GDM1 (cell line): ENCODE measurements at regions not wholly inside any gene's neighbourhood (a gene's known extent, or its start where the extent isn't known, plus 50 kb on each side); places are given as distances from the start of the nearest gene placed in this dataset.
"Not testable (repeated sequence)": the region's sequence is repeated elsewhere in the genome, so short reads cannot be mapped to it uniquely, and the experiment has no call there.

Source experiments
- DNase-seq: peaks from one replicate; lab custom pipeline; 2025; lab: John Stamatoyannopoulos, UW

GRCh38 chr14:66216763-66217162 lies 269.4 kb upstream of the CCDC196 start:
- no peak for DNase-seq

DNA sequence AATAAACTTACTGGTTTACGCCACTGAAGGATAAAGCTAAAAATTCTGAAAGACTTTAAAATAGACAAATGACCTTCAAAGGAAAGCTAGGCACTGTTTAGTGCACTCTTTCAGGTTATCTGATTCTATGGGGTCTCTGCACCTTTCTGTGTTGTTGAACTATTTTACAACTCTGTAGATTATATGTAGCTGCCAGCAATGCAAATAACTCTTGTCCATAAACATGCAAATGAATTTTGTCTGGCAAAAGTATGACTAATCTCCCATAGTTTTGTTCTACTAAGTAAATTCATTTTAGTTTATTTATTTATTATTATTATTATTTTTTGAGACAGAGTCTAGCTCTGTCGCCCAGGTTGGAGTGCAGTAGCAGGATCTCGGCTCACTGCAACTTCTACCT lies 266.3 kb upstream of the CCDC196 start:
- no peak for DNase-seq

DNA sequence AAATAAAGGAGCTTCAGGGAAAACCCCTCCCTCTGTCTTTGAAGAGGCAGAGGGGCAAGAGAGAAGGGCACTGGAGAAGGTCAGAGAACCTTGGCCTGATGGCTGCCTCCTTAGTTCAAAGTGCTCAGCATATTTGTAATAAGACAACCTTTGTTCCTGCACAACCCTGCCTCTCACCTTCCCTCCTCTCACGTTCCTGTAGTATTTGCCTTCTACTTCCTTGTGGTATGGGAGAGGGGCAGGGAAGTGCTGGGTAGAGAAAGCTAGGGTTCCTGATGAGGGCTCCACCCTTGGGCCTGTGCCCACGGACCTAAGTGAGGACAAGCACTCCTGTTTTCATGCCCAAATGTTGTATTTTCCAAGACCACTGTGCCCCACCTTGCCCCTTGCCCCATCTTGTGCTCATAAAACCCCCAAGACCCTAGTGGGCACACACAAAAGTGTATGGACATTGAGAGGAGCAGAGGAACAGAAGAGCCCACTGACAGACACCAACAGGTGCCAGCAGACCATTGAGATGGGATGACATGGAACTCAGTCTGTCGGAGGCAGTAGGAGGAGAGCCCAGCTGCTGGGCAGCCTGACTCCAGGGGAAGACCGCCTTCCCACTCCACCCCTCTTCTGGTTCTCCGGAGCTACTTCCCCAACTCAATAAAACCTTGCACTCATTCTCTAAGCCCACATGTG lies 261.5 kb upstream of the CCDC196 start:
- DNase-seq = no peak

GRCh38 chr14:66225337-66225736 lies 260.8 kb upstream of the CCDC196 start:
- DNase-seq = no peak

DNA sequence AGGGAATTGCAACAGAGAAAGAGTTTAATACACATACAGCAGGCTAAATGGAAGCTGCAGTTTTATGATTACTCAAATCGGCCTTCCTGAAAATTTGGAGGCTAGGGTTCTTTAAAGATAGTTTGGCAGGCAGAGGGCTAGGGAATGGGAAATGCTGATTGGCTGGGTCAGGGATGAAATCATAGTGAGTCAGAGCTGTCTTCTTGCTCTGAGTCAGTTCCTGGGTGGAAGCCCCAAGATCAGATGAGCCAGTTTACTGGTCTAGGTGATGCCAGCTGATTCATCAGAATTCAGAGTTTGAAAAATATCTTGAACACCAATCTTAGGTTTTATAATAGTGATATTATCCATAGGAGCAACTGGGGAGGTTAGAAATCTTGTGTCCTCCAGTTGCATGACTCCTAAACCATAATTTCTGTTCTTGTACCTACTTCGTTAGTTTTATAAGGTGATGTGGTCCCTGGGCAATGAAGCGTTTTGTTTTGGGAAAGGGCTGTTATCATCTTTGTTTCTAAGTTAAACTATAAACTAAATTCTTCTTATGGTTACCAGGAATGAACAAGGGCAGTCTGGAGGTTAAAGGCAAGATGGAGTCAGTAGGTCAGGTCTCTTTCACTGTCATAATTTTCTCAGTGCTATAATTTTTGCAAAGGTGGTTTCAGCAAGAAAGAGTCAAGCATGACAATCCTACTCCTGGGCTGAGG lies 257.8 kb upstream of the CCDC196 start:
- no peak for DNase-seq

DNA sequence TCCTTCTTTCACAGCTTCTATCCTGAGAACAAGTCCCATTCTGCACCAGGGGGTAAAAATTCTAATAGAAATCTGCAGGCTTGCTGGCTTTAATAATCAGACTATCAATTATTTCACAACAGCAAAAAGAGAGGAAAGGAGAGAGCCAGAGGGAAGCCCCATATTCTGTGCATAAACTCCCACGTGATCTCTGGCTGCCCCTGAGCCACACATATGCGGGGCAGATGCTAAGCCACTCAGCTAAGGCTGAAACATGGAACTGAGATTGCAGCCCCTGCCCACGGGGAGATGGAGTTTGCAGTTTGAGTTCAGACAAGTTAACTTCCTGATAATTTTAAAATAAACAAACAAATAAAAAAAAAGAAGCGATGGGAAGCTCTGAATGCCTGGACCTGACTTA lies 254.4 kb upstream of the CCDC196 start:
- no peak for DNase-seq

DNA sequence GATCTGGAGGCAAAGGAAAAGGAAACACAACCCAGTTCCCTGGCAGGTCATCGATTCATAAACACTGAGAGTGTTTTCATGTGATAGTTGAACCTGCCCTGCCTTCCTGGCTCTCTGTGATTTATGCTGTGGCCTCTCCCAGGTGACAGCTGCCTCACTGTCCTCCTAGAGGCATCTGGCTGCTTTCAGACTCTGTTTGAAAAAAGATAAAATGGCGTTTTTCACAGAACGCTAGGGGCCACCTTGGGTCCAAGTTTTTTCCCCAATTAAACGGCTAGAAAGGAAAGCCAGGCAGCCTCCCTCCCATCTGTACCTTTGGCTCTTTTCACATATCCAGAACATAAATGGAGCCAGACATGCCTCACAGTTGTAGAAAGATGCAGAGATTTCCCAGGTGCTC lies 252.6 kb upstream of the CCDC196 start:
- DNase-seq = no peak

GRCh38 chr14:66234411-66234810 lies 251.8 kb upstream of the CCDC196 start:
- no peak for DNase-seq

GRCh38 chr14:66237741-66238140 lies 248.4 kb upstream of the CCDC196 start:
- DNase-seq = no peak

DNA sequence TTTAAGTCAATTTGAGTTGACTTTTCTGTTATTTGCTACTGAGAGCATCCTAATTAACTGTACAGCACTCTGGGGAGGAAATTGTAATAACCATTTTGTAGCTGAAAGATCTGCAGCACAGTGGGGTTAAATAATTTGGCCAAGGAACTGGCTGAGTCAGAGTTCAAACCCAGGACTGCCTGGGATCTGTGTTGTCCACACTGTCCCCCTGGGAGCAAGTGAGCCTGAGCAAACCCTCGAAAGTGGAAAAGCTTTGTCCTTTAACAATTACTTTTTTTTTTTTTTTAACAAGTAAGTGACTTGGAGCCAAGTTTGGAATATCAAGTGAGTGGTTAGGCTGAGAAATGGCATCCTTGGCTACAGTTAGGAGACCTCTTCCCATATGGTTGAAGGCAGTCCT lies 247.2 kb upstream of the CCDC196 start:
- DNase-seq = no peak

GRCh38 chr14:66239589-66239988 lies 246.6 kb upstream of the CCDC196 start:
- DNase-seq = no peak

GRCh38 chr14:66240105-66240504 lies 246.1 kb upstream of the CCDC196 start:
- DNase-seq = no peak

DNA sequence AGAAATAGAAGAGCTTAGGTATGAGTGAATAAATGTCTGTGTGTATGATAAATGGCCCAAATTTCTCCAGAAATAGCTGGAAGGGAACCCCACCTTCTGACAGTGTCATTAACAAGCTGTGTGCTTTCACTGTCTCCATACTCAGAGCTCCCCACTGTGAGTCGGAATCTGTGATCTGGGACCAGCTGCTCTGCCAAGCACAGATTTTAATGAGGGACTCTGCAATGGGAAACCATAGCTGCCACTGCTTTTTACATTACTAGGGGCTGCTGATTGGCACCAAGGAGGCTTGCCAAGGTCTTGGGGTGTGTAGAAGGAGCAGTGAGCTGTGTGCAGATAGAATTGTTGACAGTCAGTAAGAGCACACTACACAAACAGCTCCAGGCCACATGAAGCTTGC lies 244.2 kb upstream of the CCDC196 start:
- no peak for DNase-seq

GRCh38 chr14:66244834-66245233 lies 241.3 kb upstream of the CCDC196 start:
- DNase-seq = no peak

DNA sequence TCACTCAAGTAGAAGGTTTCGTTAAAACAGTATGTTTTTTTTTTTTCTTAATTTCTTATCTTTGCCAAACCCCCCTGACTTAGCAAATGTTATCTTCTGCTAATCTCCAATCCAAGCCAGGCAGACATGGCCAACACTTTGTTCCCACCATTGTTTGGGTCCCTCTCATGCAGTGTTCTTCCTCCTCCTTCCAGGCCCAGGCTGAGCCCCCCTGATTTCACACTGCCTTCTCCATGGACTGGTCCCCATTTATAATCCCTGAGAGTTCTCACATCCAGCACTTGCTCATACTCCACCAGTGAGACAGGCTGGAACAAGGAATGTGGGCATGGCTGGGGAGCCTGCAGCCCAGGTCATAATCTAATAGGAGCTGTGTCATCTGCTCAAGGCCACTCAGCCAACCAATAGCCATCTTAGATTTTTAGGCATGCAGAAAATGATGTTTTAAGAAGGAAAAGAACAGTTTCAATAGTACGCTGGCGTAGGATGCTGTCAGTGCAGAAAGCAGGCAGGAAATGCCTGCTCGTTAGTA lies 238.4 kb upstream of the CCDC196 start:
- DNase-seq = no peak

DNA sequence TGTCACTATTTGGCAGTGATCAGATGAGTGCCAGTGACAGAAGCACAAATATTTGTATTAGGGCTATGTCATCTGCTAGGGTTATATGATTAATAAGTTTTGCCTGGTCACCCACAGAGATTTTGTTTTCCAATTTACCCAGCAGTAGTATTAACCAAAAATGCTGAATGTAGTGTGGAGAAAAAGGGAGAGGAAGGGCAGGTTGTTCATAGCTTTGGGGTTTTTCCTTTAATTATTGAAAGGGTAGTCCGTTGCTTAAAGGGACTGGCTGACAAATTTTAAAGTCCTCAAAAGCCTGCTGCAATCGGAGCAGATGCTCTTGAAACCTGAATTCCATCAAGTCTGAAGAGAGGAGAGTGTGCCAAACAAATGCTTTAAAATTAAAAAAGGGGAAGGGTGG lies 237.9 kb upstream of the CCDC196 start:
- DNase-seq = no peak

- DNase-seq = no peak
Measured at GRCh38 chr14:66249544-66249943, 236.6 kb upstream of the CCDC196 start.

DNA sequence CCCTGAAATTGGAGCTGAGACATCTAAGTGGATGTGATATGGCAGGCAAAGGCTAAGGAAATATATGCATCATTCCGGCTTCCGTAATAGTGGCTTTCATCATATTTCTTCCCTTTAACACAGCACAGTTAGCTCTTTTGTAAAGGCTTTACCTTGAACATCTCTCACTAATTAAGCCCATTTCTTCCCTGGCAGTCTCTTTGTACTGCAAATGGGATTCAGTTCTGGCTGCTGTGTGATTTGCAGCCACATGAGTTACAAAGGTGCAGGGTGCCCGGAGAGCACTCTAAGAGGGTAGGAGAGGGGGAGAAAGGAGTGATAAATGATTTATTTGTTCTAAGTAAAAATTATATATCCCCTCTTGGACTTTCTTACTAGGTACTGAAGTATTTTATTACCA lies 232.1 kb upstream of the CCDC196 start:
- DNase-seq = no peak

DNA sequence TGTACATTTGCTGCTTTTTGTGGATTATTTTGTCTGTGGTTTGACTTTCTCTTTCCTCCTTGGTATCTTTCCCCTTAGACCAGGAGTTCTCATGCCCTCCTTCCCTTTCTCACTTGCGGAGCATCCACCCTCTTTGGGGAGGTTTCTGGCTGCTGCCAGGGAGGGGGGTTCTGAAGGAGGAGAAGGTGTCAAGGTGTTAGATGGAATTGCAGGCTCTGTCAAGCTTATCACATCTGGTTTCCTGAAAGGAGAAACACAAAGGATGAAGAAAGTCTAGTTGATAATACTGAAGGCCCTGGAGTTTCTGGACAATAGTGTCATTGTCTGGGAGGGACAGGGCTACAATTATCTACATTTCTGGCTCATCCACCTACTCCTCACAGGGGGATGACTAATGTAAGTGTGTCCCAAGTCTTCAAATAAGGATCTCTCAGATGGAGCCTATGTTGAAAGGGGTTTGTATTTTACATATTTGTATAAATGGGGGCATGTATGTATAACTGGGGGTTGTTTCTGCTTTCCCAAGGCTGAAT lies 217.3 kb upstream of the CCDC196 start:
- no peak for DNase-seq

- no peak for DNase-seq
Measured at GRCh38 chr14:66272221-66272620, 213.9 kb upstream of the CCDC196 start.

DNA sequence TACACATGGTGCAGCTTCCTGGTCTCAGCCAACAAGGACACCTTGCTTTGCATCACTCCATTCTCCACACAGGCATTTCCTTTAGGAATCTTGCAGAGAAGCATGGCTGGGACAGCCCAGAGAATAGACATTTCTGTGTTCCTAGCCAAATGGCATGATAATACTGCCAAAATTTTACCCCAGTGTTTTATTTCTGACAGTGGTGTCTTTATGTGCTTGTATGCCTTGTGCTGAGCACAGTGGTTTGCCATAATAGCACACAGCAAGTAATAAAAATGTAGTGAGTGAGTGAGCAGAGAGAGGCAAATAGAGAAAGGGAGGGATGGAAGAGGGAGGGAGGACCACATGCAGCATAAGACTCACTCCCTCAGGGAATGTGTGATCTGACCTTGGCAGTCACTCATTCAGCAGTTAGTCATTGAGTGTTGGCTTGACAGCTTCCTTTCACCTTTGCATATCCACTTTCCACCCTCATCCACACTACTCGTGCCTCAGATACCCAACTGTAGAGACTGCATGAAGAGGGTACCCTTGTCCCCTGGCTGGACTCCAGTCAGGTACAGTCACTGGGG lies 212.8 kb upstream of the CCDC196 start:
- DNase-seq = no peak

- not testable (repeated sequence) for DNase-seq
Measured at GRCh38 chr14:66278418-66278817, 207.8 kb upstream of the CCDC196 start.
